ENCODE measurements at regions not wholly inside any gene's neighbourhood (a gene's known extent, or its start where the extent isn't known, plus 50 kb on each side); places are given as distances from the start of the nearest gene placed in this dataset.
"Not testable (repeated sequence)": the region's sequence is repeated elsewhere in the genome, so short reads cannot be mapped to it uniquely, and the experiment has no call there.

- no peak for DNase-seq (ENCODE audit: low read depth)
These were observed 225.0 kb upstream of the ZNF217 start for GRCh38 chr20:53818457-53819177.

GRCh38 chr20:53817513-53817912, 223.9 kb upstream of the ZNF217 start:
- DNase-seq (ENCODE audit: low read depth) = not testable (repeated sequence)

- no peak for DNase-seq (ENCODE audit: low read depth)
These were observed 223.3 kb upstream of the ZNF217 start for GRCh38 chr20:53816872-53817398.

GRCh38 chr20:53815509-53815908, 221.9 kb upstream of the ZNF217 start:
- DNase-seq (ENCODE audit: low read depth) = no peak

- DNase-seq (ENCODE audit: low read depth) = no peak
These were observed 220.4 kb upstream of the ZNF217 start for GRCh38 chr20:53814060-53814459.

GRCh38 chr20:53813636-53814035, 220.0 kb upstream of the ZNF217 start:
- DNase-seq (ENCODE audit: low read depth) = no peak

GRCh38 chr20:53811577-53811976, 217.9 kb upstream of the ZNF217 start:
- no peak for DNase-seq (ENCODE audit: low read depth)

GRCh38 chr20:53810661-53811355, 217.2 kb upstream of the ZNF217 start:
- no peak for DNase-seq (ENCODE audit: low read depth)

GRCh38 chr20:53809728-53810365, 216.2 kb upstream of the ZNF217 start:
- no peak for DNase-seq (ENCODE audit: low read depth)

GRCh38 chr20:53809217-53809616, 215.6 kb upstream of the ZNF217 start:
- no peak for DNase-seq (ENCODE audit: low read depth)

- DNase-seq (ENCODE audit: low read depth) = no peak
These were observed 215.1 kb upstream of the ZNF217 start for GRCh38 chr20:53808733-53809132.

- not testable (repeated sequence) for DNase-seq (ENCODE audit: low read depth)
These were observed 214.7 kb upstream of the ZNF217 start for GRCh38 chr20:53808302-53808701.

- DNase-seq (ENCODE audit: low read depth) = no peak
These were observed 213.2 kb upstream of the ZNF217 start for GRCh38 chr20:53806683-53807401.

- DNase-seq (ENCODE audit: low read depth) = no peak
These were observed 212.3 kb upstream of the ZNF217 start for GRCh38 chr20:53805895-53806384.

- no peak for DNase-seq (ENCODE audit: low read depth)
These were observed 211.6 kb upstream of the ZNF217 start for GRCh38 chr20:53804920-53805894.

- DNase-seq (ENCODE audit: low read depth) = not testable (repeated sequence)
These were observed 210.7 kb upstream of the ZNF217 start for GRCh38 chr20:53804308-53804707.

- no peak for DNase-seq (ENCODE audit: low read depth)
These were observed 210.0 kb upstream of the ZNF217 start for GRCh38 chr20:53803492-53804155.

GRCh38 chr20:53801609-53802370, 208.2 kb upstream of the ZNF217 start:
- DNase-seq (ENCODE audit: low read depth) = no peak

- DNase-seq (ENCODE audit: low read depth) = no peak
These were observed 207.4 kb upstream of the ZNF217 start for GRCh38 chr20:53800883-53801604.

All from non-pigmented ciliary epithelial cell (primary cell).